ENCODE measurements at regions not wholly inside any gene's neighbourhood (a gene's known extent, or its start where the extent isn't known, plus 50 kb on each side); places are given as distances from the start of the nearest gene placed in this dataset.
A peak's percentile ranks its signal among the peaks of the same experiment; 100 is the strongest.

GRCh38 chr21:16330908-16331268 is 601.1 kb downstream of the USP25 start:
- intact Hi-C loops (cut with DNase I), result loop anchor here in 8 of 10 donors (1.0 to 5.0 kb wide), 6 partner anchors 136 to 250 kb away; no protein-coding TSS in a partner anchor
- peaks cover 0 to 4% (median 0%) of the 10 kb centered on the region in 12 donors for H3K4me1 ChIP-seq
- TF ChIP-seq CTCF (IDR thresholded peaks at IDR 0.05) (no peak), POLR2A (IDR thresholded peaks at IDR 0.05) (no peak)
- ATAC-seq (peak in 2 of 4 donors; percentile 40 to 53), DNase-seq (no peak)
- H3K9me3 ChIP-seq, result no peaks in the 10 kb centered on the region
- no peaks in the 10 kb centered on the region for H3K36me3 ChIP-seq
- peak overlapping the region in 7 of 12 donors; percentile 1 to 31 (median 14) for H3K4me3 ChIP-seq
- H3K27ac ChIP-seq, result peak overlapping the region in 1 of 12 donors; percentile 7
- 64 to 72% (median 68%) methylated on average over 5 of the region's 5 CpGs for WGBS, 4 donors
- H3K27me3 ChIP-seq, result no peaks in the 10 kb centered on the region

DNA sequence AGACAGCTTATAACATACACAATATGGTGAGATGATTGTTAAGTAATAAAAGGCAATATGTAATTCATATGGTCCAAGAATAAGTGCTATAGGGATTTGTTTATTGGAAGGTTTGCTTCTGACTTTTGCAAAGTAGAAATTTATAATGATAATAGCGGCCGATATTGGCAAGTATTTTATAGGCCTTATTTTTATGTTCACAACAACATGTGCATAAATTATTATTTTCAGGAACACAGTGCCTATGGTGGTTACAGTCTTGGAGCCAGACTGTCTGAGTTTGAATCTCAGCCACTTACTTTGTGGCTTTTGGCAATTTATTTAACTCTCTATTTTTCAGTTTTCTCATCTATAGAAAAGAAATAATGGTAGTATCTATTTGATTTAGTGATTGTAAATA is 607.5 kb downstream of the USP25 start:
- ATAC-seq (no peak), DNase-seq (no peak)
- WGBS, 4 donors, result 92 to 98% (median 96%) methylated on average over 2 of the region's 2 CpGs
- Histone ChIP-seq H3K4me1 (no peaks in the 10 kb centered on the region), H3K27ac (no peak overlapping the region), H3K4me3 (no peak overlapping the region), H3K36me3 (no peaks in the 10 kb centered on the region), H3K9me3 (no peaks in the 10 kb centered on the region), H3K27me3 (no peaks in the 10 kb centered on the region)
- intact Hi-C loops (cut with DNase I), result no loop called here
- TF ChIP-seq CTCF (IDR thresholded peaks at IDR 0.05) (no peak), POLR2A (IDR thresholded peaks at IDR 0.05) (no peak)

- no peaks in the 10 kb centered on the region for H3K9me3 ChIP-seq
- no peak overlapping the region for H3K4me3 ChIP-seq
- WGBS, 4 donors, result 91 to 100% (median 93%) methylated on average over 1 of the region's 1 CpG
- H3K4me1 ChIP-seq, result no peaks in the 10 kb centered on the region
- DNase-seq (no peak), ATAC-seq (no peak)
- H3K27me3 ChIP-seq, result no peaks in the 10 kb centered on the region
- no peak for TF ChIP-seq CTCF (IDR thresholded peaks at IDR 0.05)
- TF ChIP-seq POLR2A (IDR thresholded peaks at IDR 0.05), result no peak
- intact Hi-C loops (cut with DNase I), result no loop called here
- no peak overlapping the region for H3K27ac ChIP-seq
- no peaks in the 10 kb centered on the region for H3K36me3 ChIP-seq
These were observed 613.1 kb downstream of the USP25 start for GRCh38 chr21:16342932-16343331.

DNA sequence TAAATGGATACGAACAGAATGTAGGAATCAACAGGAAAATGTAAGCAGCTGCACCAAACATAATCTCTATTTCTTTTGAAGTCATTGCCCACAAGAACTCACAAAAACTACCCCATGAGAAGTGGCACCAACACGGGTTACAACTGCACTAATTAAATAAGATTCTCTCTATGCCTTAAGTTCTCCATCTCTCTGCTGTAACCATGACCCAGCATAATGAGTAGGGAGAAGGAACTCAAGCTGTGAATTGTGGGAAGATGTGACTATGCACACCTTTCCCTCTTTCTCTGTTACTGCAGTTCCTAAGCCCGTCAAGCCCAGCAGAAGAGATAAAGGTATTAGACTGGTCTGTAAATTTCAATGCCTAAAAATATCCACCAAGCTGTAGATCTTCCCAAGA is 614.0 kb downstream of the USP25 start:
- Histone ChIP-seq H3K4me1 (no peaks in the 10 kb centered on the region), H3K27ac (no peak overlapping the region), H3K27me3 (no peaks in the 10 kb centered on the region), H3K36me3 (no peaks in the 10 kb centered on the region), H3K9me3 (no peaks in the 10 kb centered on the region), H3K4me3 (no peak overlapping the region)
- intact Hi-C loops (cut with DNase I), result no loop called here
- 81 to 87% (median 84%) methylated on average over 3 of the region's 3 CpGs for WGBS, 4 donors
- TF ChIP-seq POLR2A (IDR thresholded peaks at IDR 0.05) (no peak), CTCF (IDR thresholded peaks at IDR 0.05) (no peak)
- ATAC-seq (no peak), DNase-seq (no peak)

Data from heart left ventricle (tissue), 16 donors.